ENCODE measurements at regions not wholly inside any gene's neighbourhood (a gene's known extent, or its start where the extent isn't known, plus 50 kb on each side); places are given as distances from the start of the nearest gene placed in this dataset.

DNA sequence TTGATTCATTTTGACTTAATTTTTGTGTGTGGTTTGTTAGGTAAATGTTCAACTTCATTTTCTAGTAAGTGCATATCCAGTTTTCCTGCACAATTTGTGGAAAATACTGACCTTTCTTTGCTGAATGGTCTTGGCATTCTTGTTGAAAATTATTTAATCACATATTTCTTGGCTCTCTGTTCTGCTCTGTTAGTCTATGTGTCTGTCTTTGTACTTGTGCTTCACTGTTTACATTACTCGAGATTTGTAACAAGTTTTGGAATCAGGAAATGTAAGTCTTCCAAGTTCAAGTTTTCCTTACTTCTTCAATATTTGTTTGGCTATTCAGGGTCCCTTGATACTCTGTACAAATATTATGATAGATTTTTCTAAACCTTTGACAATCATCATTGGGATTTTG, 838.2 kb upstream of the POM121L12 start (continued):
- no peak for TF ChIP-seq YY1 (IDR thresholded peaks at IDR 0.05; ENCODE audit: low read depth, low read length)
- no peak for TF ChIP-seq ZNF274 (IDR thresholded peaks at IDR 0.05; ENCODE audit: borderline replicate concordance, extremely low read depth, low read length)
- no peak for TF ChIP-seq SIN3A (conservative IDR thresholded peaks at IDR 0.05 in 1 of 2, IDR thresholded peaks at IDR 0.05 in 1 of 2; ENCODE audit: low read depth in 1 of 2, low read length in 2 of 2)
- TF ChIP-seq FOSL1 (IDR thresholded peaks at IDR 0.05; ENCODE audit: insufficient read depth, low read depth, low read length) = no peak
- TF ChIP-seq EP300 (IDR thresholded peaks at IDR 0.05; ENCODE audit: borderline replicate concordance in 1 of 2, low read depth in 2 of 2, low read length in 2 of 2) = no peak
- TF ChIP-seq RNF2 (IDR thresholded peaks at IDR 0.05; ENCODE audit: borderline replicate concordance, low read depth, low read length, missing control alignments, poor library complexity, severe bottlenecking) = no peak
- no peak for TF ChIP-seq TAF7 (optimal IDR thresholded peaks at IDR 0.05; ENCODE audit: borderline replicate concordance, low read depth, low read length)
- TF ChIP-seq CHD1 (IDR thresholded peaks at IDR 0.05; ENCODE audit: low read depth, low read length) = no peak
- TF ChIP-seq JUND (IDR thresholded peaks at IDR 0.05; ENCODE audit: low read length) = no peak
- no peak for TF ChIP-seq RAD21 (IDR thresholded peaks at IDR 0.05 in 1 of 2, conservative IDR thresholded peaks at IDR 0.05 in 1 of 2; ENCODE audit: low read depth in 2 of 2, low read length in 2 of 2)
- no peak for TF ChIP-seq SRF (IDR thresholded peaks at IDR 0.05; ENCODE audit: low read depth, low read length)
- no peak for TF ChIP-seq ASH2L (IDR thresholded peaks at IDR 0.05; ENCODE audit: low read length)
- TF ChIP-seq POLR2AphosphoS5 (IDR thresholded peaks at IDR 0.05; ENCODE audit: low read depth, low read length) = no peak
- TF ChIP-seq NANOG (IDR thresholded peaks at IDR 0.05; ENCODE audit: insufficient read depth, low read depth, low read length, poor library complexity, severe bottlenecking) = no peak
- no peak for TF ChIP-seq TCF12 (IDR thresholded peaks at IDR 0.05; ENCODE audit: low read depth, low read length)
- no peak for TF ChIP-seq KDM5A (IDR thresholded peaks at IDR 0.05; ENCODE audit: low read length)
- no peak for TF ChIP-seq HDAC6 (IDR thresholded peaks at IDR 0.05; ENCODE audit: low read depth, low read length)

All from H1 (cell line).